ENCODE measurements at regions not wholly inside any gene's neighbourhood (a gene's known extent, or its start where the extent isn't known, plus 50 kb on each side); places are given as distances from the start of the nearest gene placed in this dataset.

- TF ChIP-seq L3MBTL2 (conservative IDR thresholded peaks at IDR 0.05) (no peak), SP1 (IDR thresholded peaks at IDR 0.05) (no peak), NFRKB (IDR thresholded peaks at IDR 0.05) (no peak), FOXA1 (IDR thresholded peaks at IDR 0.05) (no peak), TARDBP (IDR thresholded peaks at IDR 0.05) (no peak), FOXK2 (IDR thresholded peaks at IDR 0.05) (no peak), SUZ12 (IDR thresholded peaks at IDR 0.05) (no peak), BHLHE40 (IDR thresholded peaks at IDR 0.05; ENCODE audit: borderline replicate concordance) (no peak)
Observed at GRCh38 chr6:168828035-168828434, 387.1 kb downstream of the SMOC2 start.
